ENCODE measurements at regions not wholly inside any gene's neighbourhood (a gene's known extent, or its start where the extent isn't known, plus 50 kb on each side); places are given as distances from the start of the nearest gene placed in this dataset.

DNA sequence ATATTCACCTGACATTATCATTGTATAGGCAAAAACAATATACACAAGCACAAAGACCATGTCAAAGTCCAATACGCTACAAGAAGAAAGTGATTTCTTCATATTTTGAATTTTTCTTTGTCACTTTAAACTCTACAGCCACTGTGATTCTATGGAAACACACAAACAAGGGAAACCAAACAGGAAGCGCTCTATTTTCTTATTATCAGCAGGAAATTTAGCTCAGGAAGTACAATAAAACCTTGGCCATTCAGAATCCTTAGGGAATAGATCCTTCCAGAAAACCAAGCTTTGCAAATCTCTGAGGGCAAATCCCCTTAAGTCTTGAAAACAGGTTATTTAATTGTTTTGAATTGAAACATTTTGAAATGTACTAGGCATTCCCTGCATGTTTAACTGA lies 336.2 kb downstream of the EPHA4 start:
- TF ChIP-seq, protein P1, sequence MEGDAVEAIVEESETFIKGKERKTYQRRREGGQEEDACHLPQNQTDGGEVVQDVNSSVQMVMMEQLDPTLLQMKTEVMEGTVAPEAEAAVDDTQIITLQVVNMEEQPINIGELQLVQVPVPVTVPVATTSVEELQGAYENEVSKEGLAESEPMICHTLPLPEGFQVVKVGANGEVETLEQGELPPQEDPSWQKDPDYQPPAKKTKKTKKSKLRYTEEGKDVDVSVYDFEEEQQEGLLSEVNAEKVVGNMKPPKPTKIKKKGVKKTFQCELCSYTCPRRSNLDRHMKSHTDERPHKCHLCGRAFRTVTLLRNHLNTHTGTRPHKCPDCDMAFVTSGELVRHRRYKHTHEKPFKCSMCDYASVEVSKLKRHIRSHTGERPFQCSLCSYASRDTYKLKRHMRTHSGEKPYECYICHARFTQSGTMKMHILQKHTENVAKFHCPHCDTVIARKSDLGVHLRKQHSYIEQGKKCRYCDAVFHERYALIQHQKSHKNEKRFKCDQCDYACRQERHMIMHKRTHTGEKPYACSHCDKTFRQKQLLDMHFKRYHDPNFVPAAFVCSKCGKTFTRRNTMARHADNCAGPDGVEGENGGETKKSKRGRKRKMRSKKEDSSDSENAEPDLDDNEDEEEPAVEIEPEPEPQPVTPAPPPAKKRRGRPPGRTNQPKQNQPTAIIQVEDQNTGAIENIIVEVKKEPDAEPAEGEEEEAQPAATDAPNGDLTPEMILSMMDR (IDR thresholded peaks at IDR 0.05): no peak
- TF ChIP-seq ZFX (IDR thresholded peaks at IDR 0.05; ENCODE audit: borderline replicate concordance): no peak

DNA sequence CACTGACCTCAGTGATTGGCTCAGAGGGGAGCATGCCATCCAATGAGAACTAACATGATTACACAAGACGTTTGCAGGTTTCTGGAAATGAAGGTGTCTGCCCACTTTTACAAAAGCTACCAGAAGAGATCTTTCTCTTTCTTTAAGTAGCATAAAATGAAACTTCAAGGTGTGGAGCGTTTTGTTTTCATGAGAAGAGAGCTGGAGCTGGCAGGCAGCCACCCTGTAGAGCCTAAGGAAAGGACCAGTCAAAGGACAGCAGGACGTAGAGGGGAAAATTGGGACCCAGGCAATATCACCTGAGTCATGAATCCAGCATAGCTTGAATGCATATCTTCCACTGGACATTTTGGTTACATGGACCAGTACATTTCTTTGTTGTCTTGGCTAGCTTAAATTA lies 331.0 kb downstream of the EPHA4 start:
- TF ChIP-seq, protein P1 (IDR thresholded peaks at IDR 0.05): no peak
- no peak for TF ChIP-seq ZFX (IDR thresholded peaks at IDR 0.05; ENCODE audit: borderline replicate concordance)
- H3K27ac ChIP-seq: no peak overlapping the region

More for the DNA sequence above, 336.2 kb downstream of the EPHA4 start:
- no peak overlapping the region for H3K27ac ChIP-seq

DNA sequence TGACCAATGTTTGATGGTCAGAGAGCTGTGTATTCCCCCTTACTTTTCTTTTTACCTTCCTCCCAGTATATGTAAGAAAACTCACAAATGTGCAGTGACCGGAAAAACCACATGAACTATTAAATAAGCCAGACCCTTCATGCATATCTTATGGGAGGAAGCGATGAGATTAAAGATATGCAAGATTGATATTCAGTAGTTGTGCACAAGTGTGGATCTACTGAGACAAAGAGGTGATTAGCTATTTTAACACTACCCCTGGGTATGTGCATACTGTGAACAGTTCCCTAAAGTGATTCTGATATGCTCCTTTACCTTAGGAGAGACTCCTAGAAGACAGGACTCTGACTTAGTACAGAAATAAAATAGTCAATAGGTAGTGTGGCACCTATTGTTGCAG lies 328.3 kb downstream of the EPHA4 start:
- no peak overlapping the region for H3K27ac ChIP-seq
- TF ChIP-seq, protein P1 (IDR thresholded peaks at IDR 0.05): no peak
- no peak for TF ChIP-seq ZFX (IDR thresholded peaks at IDR 0.05; ENCODE audit: borderline replicate concordance)

DNA sequence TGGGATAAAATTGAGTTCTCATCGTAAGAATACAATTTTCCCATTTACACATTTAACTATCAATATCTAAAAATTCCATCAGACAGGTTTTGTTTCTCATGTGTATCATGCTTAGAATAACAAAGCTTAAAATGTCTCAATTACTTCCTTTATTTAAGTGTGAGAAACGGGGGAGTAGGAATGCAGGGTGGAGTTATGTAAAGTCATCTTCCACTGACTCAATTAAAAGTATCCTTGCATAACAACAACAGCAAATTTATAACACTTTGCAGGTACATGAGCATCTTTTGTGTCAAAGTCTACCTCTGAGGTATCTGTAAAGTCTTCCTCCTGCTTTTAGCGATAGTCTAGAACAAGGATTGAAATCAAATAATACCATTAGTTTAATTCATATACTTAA lies 327.1 kb downstream of the EPHA4 start:
- H3K27ac ChIP-seq: no peak overlapping the region
- no peak for TF ChIP-seq ZFX (IDR thresholded peaks at IDR 0.05; ENCODE audit: borderline replicate concordance)
- TF ChIP-seq, protein P1 (IDR thresholded peaks at IDR 0.05): no peak

DNA sequence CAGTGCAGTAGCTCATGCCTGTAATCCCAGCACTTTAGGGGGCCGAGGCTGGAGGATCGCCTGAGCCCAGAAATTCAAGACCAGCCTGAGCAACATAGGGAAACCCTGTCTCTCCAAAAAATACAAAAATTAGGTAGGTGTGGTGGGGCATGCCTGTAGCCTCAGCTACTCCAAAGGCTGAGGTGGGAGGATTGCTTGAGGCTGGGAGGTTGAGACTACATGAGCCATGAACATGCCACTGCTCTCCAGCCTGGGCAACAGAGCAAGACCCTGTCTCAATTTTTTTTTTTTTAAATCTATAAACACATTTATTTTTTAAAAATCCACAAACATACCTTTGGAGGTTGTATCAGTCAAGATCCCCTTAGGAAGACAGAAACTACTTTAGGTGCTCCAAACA lies 326.3 kb downstream of the EPHA4 start:
- TF ChIP-seq, protein P1 (IDR thresholded peaks at IDR 0.05): no peak
- no peak for TF ChIP-seq ZFX (IDR thresholded peaks at IDR 0.05; ENCODE audit: borderline replicate concordance)
- no peak overlapping the region for H3K27ac ChIP-seq

DNA sequence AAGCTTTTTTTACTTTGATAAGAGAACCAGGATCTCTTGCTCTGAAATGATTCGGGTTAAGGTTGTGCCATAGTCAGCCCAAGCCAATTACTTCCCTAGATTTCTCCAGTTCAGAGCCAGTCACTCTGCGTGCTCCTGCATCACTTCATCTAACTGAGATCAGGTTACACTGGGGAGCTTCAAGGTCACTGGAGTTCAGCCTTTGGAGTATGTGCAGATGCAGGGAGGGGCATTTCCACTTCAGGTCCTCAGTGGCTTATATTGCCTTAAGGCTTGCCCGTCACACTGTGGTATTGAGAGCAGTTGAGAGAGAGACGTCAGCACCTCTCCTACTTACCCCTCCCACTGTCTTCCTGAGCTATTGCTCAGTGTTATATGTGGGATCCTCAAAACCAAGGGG lies 317.8 kb downstream of the EPHA4 start:
- no peak overlapping the region for H3K27ac ChIP-seq
- TF ChIP-seq, protein P1 (IDR thresholded peaks at IDR 0.05): no peak
- no peak for TF ChIP-seq ZFX (IDR thresholded peaks at IDR 0.05; ENCODE audit: borderline replicate concordance)

DNA sequence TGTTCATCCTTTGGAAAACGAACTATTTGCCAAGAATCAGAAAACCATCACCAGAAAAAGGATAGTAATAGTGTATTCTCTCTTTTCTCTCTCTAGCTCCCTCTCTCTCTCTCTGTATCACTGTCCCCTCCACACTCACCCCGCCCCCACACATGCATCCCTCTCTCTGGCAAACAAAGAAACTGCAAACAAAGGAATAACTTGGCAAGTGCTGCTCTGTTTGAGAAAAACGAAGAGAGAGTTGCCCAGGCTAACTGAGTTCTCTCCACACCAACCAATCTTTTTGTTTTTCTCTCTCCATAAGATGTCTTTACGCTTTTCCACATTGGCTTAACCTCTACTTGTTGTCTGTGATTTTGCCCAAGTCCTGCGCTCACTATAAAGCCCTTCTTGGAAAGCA lies 316.2 kb downstream of the EPHA4 start:
- TF ChIP-seq, protein P1 (IDR thresholded peaks at IDR 0.05): no peak
- no peak for TF ChIP-seq ZFX (IDR thresholded peaks at IDR 0.05; ENCODE audit: borderline replicate concordance)
- no peak overlapping the region for H3K27ac ChIP-seq

Measured in 22Rv1 (cell line).